GM18499 (cell line): ENCODE measurements at regions not wholly inside any gene's neighbourhood (a gene's known extent, or its start where the extent isn't known, plus 50 kb on each side); places are given as distances from the start of the nearest gene placed in this dataset.

Experiments
- ATAC-seq: cut with Tn5 transposase; IDR thresholded peaks from one replicate; pipeline ENCODE4 v1.9.1; 2021; ENCODE audit warnings: moderate number of reproducible peaks; ENCODE audit not compliant: insufficient read depth, unreplicated experiment

- ATAC-seq, result no peak
These were observed 129.8 kb upstream of the TIAM1 start for GRCh38 chr21:31473685-31474345.

GRCh38 chr21:31471865-31472264 is 127.8 kb upstream of the TIAM1 start:
- no peak for ATAC-seq

DNA sequence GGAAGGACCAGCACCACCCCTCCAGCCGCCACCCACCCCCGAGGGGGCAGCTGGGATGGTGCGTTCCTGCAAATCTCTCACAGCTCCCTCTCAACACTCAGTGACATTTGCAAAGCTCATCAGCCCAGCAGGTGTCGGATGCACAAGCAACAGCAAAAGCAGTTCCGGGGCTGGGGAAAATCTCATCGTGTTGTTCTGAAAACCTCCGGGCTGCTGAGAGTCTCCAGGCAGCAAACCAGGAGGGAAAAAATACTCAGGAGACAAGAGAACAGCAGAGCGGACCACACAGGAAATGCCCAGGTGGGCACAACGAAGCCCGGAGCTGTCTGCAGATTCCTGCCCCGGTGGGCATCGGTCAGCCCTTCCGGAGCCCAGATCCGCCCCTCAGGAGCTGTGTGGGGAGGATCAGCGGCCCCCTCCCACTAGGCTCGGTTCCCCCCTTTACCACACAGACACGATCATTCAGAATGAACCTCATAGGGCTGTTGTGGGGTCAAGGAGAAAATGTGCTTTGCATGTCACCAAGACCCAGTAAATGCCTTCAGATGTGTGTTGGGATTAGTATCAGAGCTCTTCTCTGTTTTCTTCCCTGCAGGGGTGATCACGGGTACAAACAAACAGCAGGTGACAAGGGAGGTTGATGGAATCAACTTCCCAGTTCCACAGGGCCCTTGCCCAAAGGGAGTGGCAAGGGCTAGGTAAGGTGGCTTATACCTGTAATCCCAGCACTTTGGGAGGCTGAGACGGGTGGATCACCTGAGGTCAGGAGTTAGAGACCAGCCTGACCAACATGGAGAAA is 127.0 kb upstream of the TIAM1 start:
- no peak for ATAC-seq

DNA sequence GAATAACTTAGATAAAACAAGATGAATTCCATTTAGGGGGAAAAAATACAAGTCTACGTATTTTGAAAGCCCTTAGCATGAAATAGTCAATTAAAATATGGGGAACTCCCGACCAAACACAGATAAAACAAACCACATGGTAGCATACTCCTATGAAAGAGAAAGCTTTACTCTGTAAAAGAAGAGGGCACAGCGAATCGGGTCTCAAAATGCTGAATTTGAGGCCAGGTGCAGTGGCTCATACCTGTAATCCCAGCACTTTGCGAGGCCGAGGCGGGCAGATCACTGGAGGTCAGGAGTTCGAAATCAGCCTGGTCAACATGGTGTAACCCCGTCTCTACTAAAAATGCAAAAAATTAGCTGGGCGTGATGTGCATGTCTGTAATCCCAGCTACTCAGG is 116.9 kb upstream of the TIAM1 start:
- ATAC-seq, result no peak

DNA sequence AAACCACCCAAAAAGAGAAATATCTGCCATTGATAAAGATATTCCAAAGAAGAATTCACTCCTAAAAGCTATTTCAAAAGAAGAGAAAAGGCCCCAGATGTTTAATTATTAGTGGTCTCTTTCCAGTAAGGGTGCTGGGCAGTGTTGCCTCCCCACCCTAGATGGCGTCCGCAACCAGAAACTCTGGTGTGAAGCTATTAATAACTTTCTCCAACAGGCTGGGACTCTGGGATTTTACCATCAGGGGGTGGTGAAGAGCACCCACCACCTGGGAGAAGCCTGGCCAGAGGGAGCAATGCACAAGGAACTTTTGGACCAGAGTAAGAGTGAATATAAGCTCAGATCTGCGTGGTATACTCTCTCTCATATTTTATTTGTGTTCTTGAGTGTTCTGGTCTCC is 115.4 kb upstream of the TIAM1 start:
- ATAC-seq, result no peak

GRCh38 chr21:31457675-31458074 is 113.6 kb upstream of the TIAM1 start:
- ATAC-seq, result no peak

- ATAC-seq, result no peak
These were observed 112.1 kb upstream of the TIAM1 start for GRCh38 chr21:31456201-31456600.

DNA sequence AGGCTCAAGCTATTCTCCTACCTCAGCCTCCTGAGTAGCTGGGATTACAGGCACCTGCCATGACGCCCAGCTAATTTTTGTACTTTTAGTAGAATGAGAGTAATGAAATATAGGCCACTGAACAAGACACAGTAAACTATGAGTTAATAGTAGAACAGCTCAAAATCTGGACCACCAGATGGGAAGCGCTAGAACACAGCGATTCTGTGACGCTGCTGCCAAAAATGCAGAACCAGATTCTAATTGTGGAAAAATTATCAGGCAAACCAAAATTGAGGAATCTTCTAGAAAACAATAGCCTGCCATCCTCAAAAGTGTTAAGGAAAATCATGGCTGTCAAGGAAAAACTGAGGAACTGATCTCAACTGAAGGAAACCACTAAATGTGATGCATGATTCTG is 111.4 kb upstream of the TIAM1 start:
- no peak for ATAC-seq

DNA sequence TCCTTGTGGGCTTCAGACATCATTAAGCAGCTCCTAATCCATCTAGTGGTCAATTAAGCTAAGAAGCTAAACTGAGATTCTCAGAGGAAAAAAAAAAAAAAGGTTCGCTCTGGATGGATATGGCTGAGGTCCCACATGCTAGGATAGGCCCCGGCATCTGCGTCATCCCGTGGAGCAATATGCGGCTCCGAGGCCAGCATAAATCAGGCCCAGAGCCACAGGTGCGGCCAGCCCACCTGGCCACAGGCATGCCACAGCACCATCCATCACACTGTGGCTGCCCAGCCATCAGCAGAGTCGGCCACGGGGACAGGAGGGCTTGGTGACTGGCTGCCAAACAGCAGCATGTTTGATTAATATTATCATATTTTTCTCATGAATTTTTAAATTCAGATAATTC is 106.9 kb upstream of the TIAM1 start:
- ATAC-seq, result no peak

- no peak for ATAC-seq
These were observed 106.0 kb upstream of the TIAM1 start for GRCh38 chr21:31449921-31450535.

- ATAC-seq, result no peak
These were observed 104.4 kb upstream of the TIAM1 start for GRCh38 chr21:31448496-31448895.

- no peak for ATAC-seq
These were observed 103.4 kb upstream of the TIAM1 start for GRCh38 chr21:31447505-31447904.

- ATAC-seq, result no peak
These were observed 102.3 kb upstream of the TIAM1 start for GRCh38 chr21:31446226-31446855.

DNA sequence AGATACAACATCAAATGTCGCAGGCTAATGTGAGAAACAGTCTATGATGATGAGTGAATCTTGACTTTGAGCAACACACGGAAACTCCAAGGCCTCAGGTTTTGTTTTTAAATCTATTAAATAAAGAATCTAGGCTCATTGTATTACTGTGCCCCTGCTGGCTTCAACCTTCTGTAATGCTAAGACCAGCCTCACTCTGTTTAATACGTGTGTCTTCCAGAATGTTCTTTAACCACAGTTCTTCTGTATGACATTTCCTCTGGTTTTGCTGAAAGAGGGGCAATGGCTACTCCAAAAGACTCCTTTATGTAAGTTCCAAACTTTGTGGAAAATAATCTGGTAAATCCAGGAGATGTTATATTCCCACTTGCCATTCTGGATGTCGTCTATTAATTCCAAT is 101.1 kb upstream of the TIAM1 start:
- no peak for ATAC-seq

DNA sequence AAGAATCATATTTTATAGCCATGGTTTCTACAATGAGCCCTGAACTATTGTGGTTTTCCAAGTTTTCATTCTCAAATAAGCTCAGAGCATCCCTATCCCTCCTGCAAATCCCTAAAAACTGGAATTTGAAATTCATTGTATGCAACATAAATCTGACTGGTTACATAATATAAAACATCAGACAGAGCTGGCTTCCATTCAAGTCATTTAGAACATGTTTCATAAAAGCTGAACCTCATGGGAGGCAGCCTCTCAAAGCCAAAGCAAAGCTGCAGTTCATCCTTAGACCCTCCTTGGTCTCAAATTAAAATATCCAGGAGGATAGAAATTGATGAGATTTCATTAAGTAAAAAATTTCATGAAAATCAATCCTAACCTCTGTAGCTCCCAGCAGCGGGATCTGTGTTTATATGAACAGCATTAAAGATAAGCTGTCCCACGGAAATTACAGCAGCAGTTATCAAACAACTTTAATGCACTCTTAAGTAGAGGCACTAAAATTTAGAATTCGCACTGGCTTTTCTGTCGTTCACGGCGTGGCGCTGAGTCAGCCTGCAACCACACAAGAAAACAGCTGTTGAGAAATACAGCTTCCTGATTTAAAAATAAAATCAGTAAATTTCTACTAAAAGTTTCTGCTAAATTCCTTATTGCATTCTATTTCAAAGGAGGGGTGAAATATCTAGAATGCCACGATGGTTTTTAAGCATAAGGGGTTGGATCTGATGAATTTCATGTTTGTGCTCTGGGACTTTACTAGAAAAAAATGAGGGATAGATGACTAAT is 99.9 kb upstream of the TIAM1 start:
- no peak for ATAC-seq

DNA sequence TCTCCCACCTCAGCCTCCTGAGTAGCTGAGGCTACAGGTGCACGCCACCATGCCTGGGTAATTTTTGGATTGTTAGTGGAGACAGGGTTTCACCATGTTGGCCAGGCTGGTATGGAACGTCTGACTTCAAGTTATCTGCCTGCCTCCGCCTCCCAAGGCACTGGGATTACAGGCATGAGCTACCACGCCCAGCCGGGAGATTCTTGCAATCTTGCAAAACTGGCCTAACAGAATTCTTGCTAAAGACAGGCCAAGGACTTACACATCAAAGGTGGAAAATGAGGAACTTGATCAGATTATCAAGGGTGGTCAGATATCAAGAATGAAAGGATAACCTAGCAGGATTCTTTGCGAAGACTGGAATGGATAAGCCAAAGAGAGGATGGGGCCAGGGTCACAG is 98.3 kb upstream of the TIAM1 start:
- ATAC-seq, result no peak

GRCh38 chr21:31429506-31429905 is 85.4 kb upstream of the TIAM1 start:
- ATAC-seq, result no peak

- ATAC-seq, result no peak
These were observed 82.3 kb upstream of the TIAM1 start for GRCh38 chr21:31426235-31426797.

GRCh38 chr21:31425138-31425537 is 81.1 kb upstream of the TIAM1 start:
- no peak for ATAC-seq

DNA sequence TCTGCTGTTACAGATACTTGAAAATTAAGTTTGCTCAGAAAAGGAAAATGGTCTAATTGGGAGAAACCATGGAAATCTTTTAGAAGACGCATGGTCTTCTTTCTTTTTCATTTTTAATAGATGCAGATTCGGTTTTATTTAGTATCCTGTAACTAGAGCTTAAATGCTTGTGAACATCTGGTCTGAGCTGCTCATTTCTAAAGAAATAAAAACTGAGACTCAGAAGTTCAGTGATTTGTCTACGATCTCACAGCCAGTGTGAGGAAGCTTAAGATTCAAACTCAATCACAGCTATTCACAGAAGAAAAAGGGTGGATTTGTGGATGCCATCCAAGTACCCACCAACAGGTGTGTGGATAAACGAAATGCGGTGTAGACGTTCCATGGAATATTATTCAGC is 80.0 kb upstream of the TIAM1 start:
- ATAC-seq, result no peak
